ENCODE measurements at regions not wholly inside any gene's neighbourhood (a gene's known extent, or its start where the extent isn't known, plus 50 kb on each side); places are given as distances from the start of the nearest gene placed in this dataset.

- DNase-seq (ENCODE audit: low read depth, low spot score) (no peak), ATAC-seq (no peak)
- intact Hi-C loops (cut with micrococcal nuclease; ENCODE audit: unreplicated experiment) = no loop called here
- in situ Hi-C loops (cut with HindIII; ENCODE audit: low pct_unique_long_range_greater_than_20kb, low sequenced_read_pairs) = no loop called here
- H3K9me3 ChIP-seq (ENCODE audit: control insufficient read depth, insufficient read depth, low read depth, low read length) = no peaks in the 10 kb centered on the region
- POLR2A ChIA-PET = no interaction called here
- TF ChIP-seq TCF7L2 (IDR thresholded peaks at IDR 0.05; ENCODE audit: low read depth, low read length) (no peak), SIN3A (IDR thresholded peaks at IDR 0.05; ENCODE audit: borderline replicate concordance, insufficient read depth, low read depth, low read length) (no peak)
- CTCF ChIA-PET = no interaction called here
- no peaks in the 10 kb centered on the region for H3K36me3 ChIP-seq (ENCODE audit: control insufficient read depth, insufficient read depth, low read length)
- no peak overlapping the region for H3K4me3 ChIP-seq (ENCODE audit: low read depth in 2 of 2, low read length in 2 of 2)
- no peaks in the 10 kb centered on the region for H3K4me1 ChIP-seq (ENCODE audit: control insufficient read depth, insufficient read depth, low read length)
- no peak overlapping the region for H3K27ac ChIP-seq (ENCODE audit: low read length)
- BruUV-seq (replicated peaks) = no TSS peak
- H3K27me3 ChIP-seq (ENCODE audit: control insufficient read depth, insufficient read depth, low read length) = 0 out of 2 replicates have a peak, but pooled peaks cover 3% of the 10 kb centered on the region
Measured at GRCh38 chr1:220326578-220326977, 54.3 kb upstream of the RAB3GAP2 start.

DNA sequence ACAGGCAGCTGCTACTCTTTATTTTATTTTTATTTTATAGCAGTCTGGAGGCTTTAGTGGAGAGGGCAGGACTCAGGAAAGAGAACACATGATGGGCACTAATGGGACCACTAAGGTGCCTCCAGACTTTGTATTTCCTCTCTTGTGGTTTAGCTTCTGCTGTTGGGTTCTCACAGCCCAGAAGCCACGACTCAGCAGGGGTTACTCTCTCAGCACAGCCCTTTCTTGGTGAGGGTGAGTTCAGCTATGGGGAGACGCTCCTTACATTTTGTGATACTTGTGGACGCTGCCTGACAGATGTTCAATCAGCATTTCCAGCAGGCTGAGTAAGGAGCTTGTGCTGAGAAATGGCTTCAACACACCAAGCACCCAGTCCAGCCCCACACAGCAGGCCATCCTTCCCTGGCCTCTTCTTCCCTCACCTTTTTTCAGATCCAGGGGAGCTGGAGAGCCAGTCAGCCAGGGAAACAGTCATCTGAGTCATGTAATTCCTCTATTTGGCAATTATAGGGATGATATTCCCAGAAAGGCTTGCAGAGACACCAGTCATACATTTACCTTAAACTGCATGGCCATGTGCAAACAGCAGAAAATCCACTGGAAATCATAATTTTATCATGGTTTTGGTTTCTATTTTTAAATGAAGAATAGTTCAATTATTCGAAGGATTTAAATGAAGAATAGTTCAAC lies 53.2 kb upstream of the RAB3GAP2 start:
- POLR2A ChIA-PET = no interaction called here
- TF ChIP-seq REST (IDR thresholded peaks at IDR 0.05; ENCODE audit: insufficient read depth in 1 of 2, low read depth in 2 of 2, low read length in 1 of 2) = no peak
- TF ChIP-seq, protein P1, sequence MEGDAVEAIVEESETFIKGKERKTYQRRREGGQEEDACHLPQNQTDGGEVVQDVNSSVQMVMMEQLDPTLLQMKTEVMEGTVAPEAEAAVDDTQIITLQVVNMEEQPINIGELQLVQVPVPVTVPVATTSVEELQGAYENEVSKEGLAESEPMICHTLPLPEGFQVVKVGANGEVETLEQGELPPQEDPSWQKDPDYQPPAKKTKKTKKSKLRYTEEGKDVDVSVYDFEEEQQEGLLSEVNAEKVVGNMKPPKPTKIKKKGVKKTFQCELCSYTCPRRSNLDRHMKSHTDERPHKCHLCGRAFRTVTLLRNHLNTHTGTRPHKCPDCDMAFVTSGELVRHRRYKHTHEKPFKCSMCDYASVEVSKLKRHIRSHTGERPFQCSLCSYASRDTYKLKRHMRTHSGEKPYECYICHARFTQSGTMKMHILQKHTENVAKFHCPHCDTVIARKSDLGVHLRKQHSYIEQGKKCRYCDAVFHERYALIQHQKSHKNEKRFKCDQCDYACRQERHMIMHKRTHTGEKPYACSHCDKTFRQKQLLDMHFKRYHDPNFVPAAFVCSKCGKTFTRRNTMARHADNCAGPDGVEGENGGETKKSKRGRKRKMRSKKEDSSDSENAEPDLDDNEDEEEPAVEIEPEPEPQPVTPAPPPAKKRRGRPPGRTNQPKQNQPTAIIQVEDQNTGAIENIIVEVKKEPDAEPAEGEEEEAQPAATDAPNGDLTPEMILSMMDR (IDR thresholded peaks at IDR 0.05) = no peak
- no peak for TF ChIP-seq SIN3A (IDR thresholded peaks at IDR 0.05; ENCODE audit: borderline replicate concordance, insufficient read depth, low read depth, low read length)
- no peak for TF ChIP-seq POLR2AphosphoS5 (IDR thresholded peaks at IDR 0.05; ENCODE audit: low read depth, low read length)
- TF ChIP-seq TCF7L2 (IDR thresholded peaks at IDR 0.05; ENCODE audit: low read depth, low read length) = no peak
- intact Hi-C loops (cut with micrococcal nuclease; ENCODE audit: unreplicated experiment) (no loop called here), in situ Hi-C loops (cut with HindIII; ENCODE audit: low pct_unique_long_range_greater_than_20kb, low sequenced_read_pairs) (no loop called here)
- Histone ChIP-seq H3K4me3 (ENCODE audit: low read depth in 2 of 2, low read length in 2 of 2) (no peak overlapping the region), H3K9me3 (ENCODE audit: control insufficient read depth, insufficient read depth, low read depth, low read length) (no peaks in the 10 kb centered on the region), H3K27ac (ENCODE audit: low read length) (no peak overlapping the region), H3K36me3 (ENCODE audit: control insufficient read depth, insufficient read depth, low read length) (no peaks in the 10 kb centered on the region), H3K4me1 (ENCODE audit: control insufficient read depth, insufficient read depth, low read length) (no peaks in the 10 kb centered on the region), H3K27me3 (ENCODE audit: control insufficient read depth, insufficient read depth, low read length) (0 out of 2 replicates have a peak, but pooled peaks cover 3% of the 10 kb centered on the region)
- BruUV-seq (replicated peaks) = no TSS peak
- ATAC-seq (no peak), DNase-seq (ENCODE audit: low read depth, low spot score) (no peak)
- CTCF ChIA-PET = no interaction called here

DNA sequence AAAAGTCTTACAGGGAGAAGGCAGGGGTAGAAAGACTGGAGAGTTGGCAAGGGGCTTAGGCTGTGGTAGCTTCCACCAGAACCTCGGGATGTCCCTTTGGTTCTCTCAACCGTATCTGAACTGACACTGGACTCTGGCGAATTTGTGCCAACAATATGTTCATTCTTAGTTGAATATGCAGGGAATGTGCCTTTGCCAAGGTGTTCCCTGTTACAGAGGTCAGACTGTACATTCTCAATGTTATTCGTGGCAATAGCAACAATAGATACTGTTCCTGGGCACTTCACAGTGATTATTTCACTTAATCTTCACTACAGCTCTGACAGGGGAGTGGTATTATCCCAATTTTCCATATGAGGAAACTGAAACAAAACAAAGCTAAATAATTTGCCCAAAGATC lies 51.5 kb upstream of the RAB3GAP2 start:
- no TSS peak for BruUV-seq (replicated peaks)
- DNase-seq (ENCODE audit: low read depth, low spot score) (no peak), ATAC-seq (no peak)
- intact Hi-C loops (cut with micrococcal nuclease; ENCODE audit: unreplicated experiment) (no loop called here), in situ Hi-C loops (cut with HindIII; ENCODE audit: low pct_unique_long_range_greater_than_20kb, low sequenced_read_pairs) (no loop called here)
- Histone ChIP-seq H3K27me3 (ENCODE audit: control insufficient read depth, insufficient read depth, low read length) (no peaks in the 10 kb centered on the region), H3K4me1 (ENCODE audit: control insufficient read depth, insufficient read depth, low read length) (no peaks in the 10 kb centered on the region), H3K4me3 (ENCODE audit: low read depth in 2 of 2, low read length in 2 of 2) (no peak overlapping the region), H3K27ac (ENCODE audit: low read length) (no peak overlapping the region), H3K36me3 (ENCODE audit: control insufficient read depth, insufficient read depth, low read length) (no peaks in the 10 kb centered on the region), H3K9me3 (ENCODE audit: control insufficient read depth, insufficient read depth, low read depth, low read length) (no peaks in the 10 kb centered on the region)
- ChIA-PET POLR2A (no interaction called here), CTCF (no interaction called here)
- TF ChIP-seq, protein P1 (IDR thresholded peaks at IDR 0.05) = no peak
- TF ChIP-seq SIN3A (IDR thresholded peaks at IDR 0.05; ENCODE audit: borderline replicate concordance, insufficient read depth, low read depth, low read length) = no peak
- no peak for TF ChIP-seq TCF7L2 (IDR thresholded peaks at IDR 0.05; ENCODE audit: low read depth, low read length)
- TF ChIP-seq REST (IDR thresholded peaks at IDR 0.05; ENCODE audit: insufficient read depth in 1 of 2, low read depth in 2 of 2, low read length in 1 of 2) = no peak
- no peak for TF ChIP-seq POLR2AphosphoS5 (IDR thresholded peaks at IDR 0.05; ENCODE audit: low read depth, low read length)
